Stimulated activated CD4-positive, alpha-beta T cell treated with anti-CD3 and anti-CD28 coated beads, Interleukin-4, amount 100 ng/mL, for 4 hours (primary cell): ENCODE measurements at regions not wholly inside any gene's neighbourhood (a gene's known extent, or its start where the extent isn't known, plus 50 kb on each side); places are given as distances from the start of the nearest gene placed in this dataset.

Source experiments
- DNase-seq, 2 experiments: peaks; one replicate each; pipeline ENCODE4 v3.0.0-alpha.2; 2020

GRCh38 chr17:77479372-77480198 is 338.8 kb downstream of the SEC14L1 start:
- no peak for DNase-seq

GRCh38 chr17:77480199-77480508 is 339.4 kb downstream of the SEC14L1 start:
- no peak for DNase-seq

- DNase-seq = no peak
Observed at GRCh38 chr17:77480509-77481215, 339.9 kb downstream of the SEC14L1 start.

- no peak for DNase-seq
Observed at GRCh38 chr17:77481476-77482374, 341.0 kb downstream of the SEC14L1 start.

- no peak for DNase-seq
Observed at GRCh38 chr17:77482375-77483127, 341.8 kb downstream of the SEC14L1 start.

GRCh38 chr17:77483128-77483598 is 342.4 kb downstream of the SEC14L1 start:
- DNase-seq = no peak

- no peak for DNase-seq
Observed at GRCh38 chr17:77484111-77484510, 343.3 kb downstream of the SEC14L1 start.

GRCh38 chr17:77485089-77485833 is 344.5 kb downstream of the SEC14L1 start:
- DNase-seq = no peak

- no peak for DNase-seq
Observed at GRCh38 chr17:77487211-77487629, 346.5 kb downstream of the SEC14L1 start.

- DNase-seq = no peak
Observed at GRCh38 chr17:77487677-77488530, 347.1 kb downstream of the SEC14L1 start.

GRCh38 chr17:77488531-77489238 is 347.9 kb downstream of the SEC14L1 start:
- peak in 1 of 2 experiments; percentile 0 for DNase-seq

GRCh38 chr17:77489239-77489892 is 348.6 kb downstream of the SEC14L1 start:
- no peak for DNase-seq

GRCh38 chr17:77489893-77490255 is 349.1 kb downstream of the SEC14L1 start:
- DNase-seq = no peak

GRCh38 chr17:77490361-77491183 is 349.8 kb downstream of the SEC14L1 start:
- DNase-seq = peak in 1 of 2 experiments; percentile 0

- DNase-seq = peak in 1 of 2 experiments; percentile 10
Observed at GRCh38 chr17:77491921-77492445, 351.2 kb downstream of the SEC14L1 start.

- DNase-seq = peak in 1 of 2 experiments; percentile 2
Observed at GRCh38 chr17:77492446-77493237, 351.9 kb downstream of the SEC14L1 start.

GRCh38 chr17:77493238-77493820 is 352.6 kb downstream of the SEC14L1 start:
- no peak for DNase-seq
